AG04449 (cell line): ENCODE measurements at regions not wholly inside any gene's neighbourhood (a gene's known extent, or its start where the extent isn't known, plus 50 kb on each side); places are given as distances from the start of the nearest gene placed in this dataset.
A peak's percentile ranks its signal among the peaks of the same experiment; 100 is the strongest.

Source experiments
- CTCF ChIA-PET: fragments of 350-600 bp; formaldehyde crosslinking; extraction: SDS; loops from one replicate; lab custom pipeline; 2021; ENCODE audit warnings: antibody characterized with exemption; lab: Yijun Ruan, JAX
- POLR2A ChIA-PET: fragments of 400-600, 350-600 bp; formaldehyde crosslinking; extraction: SDS; loops from one replicate; lab custom pipeline; 2020; ENCODE audit warnings: antibody characterized with exemption, inconsistent platforms; lab: Yijun Ruan, JAX
- DNase-seq: peaks from one replicate; pipeline ENCODE4 v3.0.0-alpha.2; 2010; ENCODE audit warnings: low read depth, low spot score
- H3K4me3 ChIP-seq: 2 replicates; pipeline ENCODE4 v1.5.1; 2011; ENCODE audit warnings: low read depth, mild to moderate bottlenecking, control low read depth, low read length
- CTCF ChIP-seq: IDR thresholded peaks from one replicate; pipeline ENCODE4 v1.5.1; 2011; ENCODE audit warnings: mild to moderate bottlenecking, moderate library complexity, low read length, control low read depth, inconsistent platforms; ENCODE audit not compliant: insufficient read depth; ENCODE audit errors: missing control alignments

DNA sequence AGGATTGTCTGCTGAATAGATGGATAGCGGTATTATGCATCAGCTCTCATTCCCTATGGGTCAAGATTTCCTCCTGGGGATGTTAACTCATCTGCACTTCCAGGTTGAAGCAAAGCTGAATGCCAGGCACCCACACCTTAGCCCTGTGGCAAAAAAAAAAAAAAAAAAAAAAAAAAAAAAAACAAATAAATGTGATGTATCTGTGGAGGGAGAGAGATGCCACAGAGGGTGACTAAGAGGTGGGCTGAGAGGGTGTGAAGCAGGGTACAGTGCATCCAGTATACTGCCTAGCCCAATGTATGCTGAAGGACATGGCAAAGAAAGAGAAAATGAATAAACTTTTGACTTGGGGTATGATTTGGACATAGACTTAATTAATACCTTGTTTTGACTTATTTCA, 91.4 kb downstream of the COPS8 start:
- POLR2A ChIA-PET, result no interaction called here
- CTCF ChIA-PET, result interaction anchor here (1.8 to 2.3 kb wide), 2 partner anchors 12 to 83 kb away, joined by 4 to 15 read pairs; no protein-coding TSS in a partner anchor
- no peak for DNase-seq

GRCh38 chr2:237177986-237178385, 92.3 kb downstream of the COPS8 start:
- CTCF ChIA-PET, result interaction anchor here (1.8 to 2.3 kb wide), 2 partner anchors 12 to 82 kb away, joined by 4 to 15 read pairs; no protein-coding TSS in a partner anchor
- POLR2A ChIA-PET, result no interaction called here
- no peak overlapping the region for H3K4me3 ChIP-seq
- no peak for TF ChIP-seq CTCF
- DNase-seq, result no peak

More for the DNA sequence above, 91.4 kb downstream of the COPS8 start:
- no peak for TF ChIP-seq CTCF
- no peak overlapping the region for H3K4me3 ChIP-seq

GRCh38 chr2:237178396-237178795, 92.7 kb downstream of the COPS8 start:
- CTCF ChIA-PET, result interaction anchor here (1.8 to 2.3 kb wide), 2 partner anchors 13 to 81 kb away, joined by 4 to 15 read pairs; no protein-coding TSS in a partner anchor
- peak; percentile 84 for DNase-seq
- no peak overlapping the region for H3K4me3 ChIP-seq
- TF ChIP-seq CTCF, result no peak
- POLR2A ChIA-PET, result no interaction called here

GRCh38 chr2:237179161-237179560, 93.5 kb downstream of the COPS8 start:
- no peak overlapping the region for H3K4me3 ChIP-seq
- ChIA-PET POLR2A (no interaction called here), CTCF (no interaction called here)
- no peak for DNase-seq
- no peak for TF ChIP-seq CTCF

DNA sequence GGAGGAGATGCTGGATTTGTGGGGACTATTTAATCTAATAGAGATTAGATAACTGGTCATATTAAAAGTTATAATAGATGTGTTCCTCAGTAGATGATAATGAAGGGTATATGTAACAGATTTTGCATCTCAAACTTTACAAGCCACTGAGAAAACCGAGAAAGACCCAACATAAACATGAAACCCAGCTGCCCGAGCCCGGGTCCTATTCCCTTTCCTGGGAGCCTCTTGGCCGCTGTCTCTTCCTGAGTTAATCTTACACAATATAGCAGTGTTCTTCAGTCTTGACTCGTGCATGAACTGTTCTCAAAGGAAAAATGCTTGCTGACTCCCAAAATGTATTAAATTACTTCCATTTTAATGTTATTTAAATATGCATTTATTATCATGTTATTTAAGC, 94.5 kb downstream of the COPS8 start:
- CTCF ChIA-PET, result interaction anchor here (1.3 to 3.7 kb wide), 3 partner anchors 12 to 19 kb away, joined by 4 to 15 read pairs (median 6); no protein-coding TSS in a partner anchor
- TF ChIP-seq CTCF, result no peak
- H3K4me3 ChIP-seq, result no peak overlapping the region
- POLR2A ChIA-PET, result no interaction called here
- DNase-seq, result no peak

DNA sequence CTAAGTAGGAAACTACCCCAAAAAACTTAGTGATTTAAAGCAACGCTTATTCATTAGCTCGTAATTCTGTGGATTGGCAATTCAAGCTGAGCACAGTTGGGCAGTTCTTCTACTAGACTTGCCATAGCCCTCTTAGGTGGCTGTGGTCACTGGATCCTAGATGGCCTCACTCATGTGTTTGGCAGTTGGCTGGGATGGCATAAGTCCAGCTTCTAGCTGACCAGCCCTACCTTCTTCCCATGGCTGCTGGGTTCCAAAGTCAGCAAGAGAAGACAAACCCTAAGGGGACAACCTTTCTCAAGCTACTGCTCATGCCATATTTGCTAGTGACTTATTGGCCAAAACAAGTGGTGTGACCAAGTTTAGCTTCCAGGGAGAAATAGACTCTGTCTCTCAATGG, 95.3 kb downstream of the COPS8 start:
- ChIA-PET CTCF (interaction anchor here (1.2 to 3.7 kb wide), 3 partner anchors 11 to 78 kb away, joined by 4 to 15 read pairs (median 4); no protein-coding TSS in a partner anchor), POLR2A (no interaction called here)
- DNase-seq, result no peak
- no peak for TF ChIP-seq CTCF
- no peak overlapping the region for H3K4me3 ChIP-seq
